ENCODE measurements at regions not wholly inside any gene's neighbourhood (a gene's known extent, or its start where the extent isn't known, plus 50 kb on each side); places are given as distances from the start of the nearest gene placed in this dataset.

GRCh38 chr2:5544205-5544786 lies 147.9 kb upstream of the SOX11 start:
- in situ Hi-C loops (cut with MboI; ENCODE audit: low sequenced_read_pairs) = no loop called here

DNA sequence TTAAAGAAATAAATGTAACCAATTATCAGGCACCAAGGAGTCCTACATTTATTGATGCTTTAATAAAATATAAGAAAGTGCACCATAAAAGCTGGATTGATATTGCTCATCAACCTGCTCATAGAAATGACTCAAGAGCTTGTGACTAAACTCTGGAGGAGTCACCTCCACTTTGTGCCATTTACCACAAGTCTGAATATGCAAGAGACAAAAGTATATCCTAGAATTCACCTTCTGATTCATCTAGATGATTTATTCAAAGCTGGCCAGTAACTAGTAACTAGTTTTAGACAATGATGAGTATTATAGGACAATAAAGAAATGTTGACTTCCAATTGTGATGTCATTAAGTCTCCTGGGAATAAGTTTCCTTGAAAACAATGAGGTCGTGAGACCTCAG lies 146.0 kb upstream of the SOX11 start:
- in situ Hi-C loops (cut with MboI; ENCODE audit: low sequenced_read_pairs) = no loop called here

DNA sequence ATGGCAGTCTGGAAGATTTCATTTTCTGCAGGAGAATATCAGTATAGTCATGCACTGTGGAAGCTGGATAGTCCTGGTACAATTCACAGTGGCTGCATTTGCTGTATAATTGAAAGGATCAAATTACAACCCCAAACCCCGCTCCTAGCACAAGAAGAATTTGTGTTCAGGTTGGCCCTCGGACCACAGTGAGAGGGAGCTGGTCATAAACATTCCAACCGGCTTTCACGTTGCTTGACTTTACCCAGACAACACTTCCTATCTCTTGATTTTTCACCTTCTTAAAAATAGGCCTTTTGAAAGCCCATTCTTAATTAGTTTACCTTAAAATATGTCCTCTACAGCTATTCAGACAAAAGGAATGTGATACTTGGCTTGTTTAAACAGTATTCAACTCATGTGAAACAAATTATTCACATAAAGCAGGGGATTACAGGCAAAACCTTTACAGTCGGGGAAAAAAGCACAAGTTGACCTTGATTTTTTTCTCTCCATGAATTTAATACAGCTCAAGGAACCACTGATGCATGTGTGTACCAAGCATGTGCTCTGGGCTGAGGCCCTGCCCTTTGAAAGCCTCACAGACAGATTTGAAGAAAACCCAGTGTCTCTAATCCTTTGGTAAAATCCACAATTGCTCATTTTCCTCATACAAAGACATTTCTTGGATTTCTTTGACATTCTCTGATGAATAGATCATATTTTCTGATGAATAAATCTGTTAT lies 143.0 kb upstream of the SOX11 start:
- in situ Hi-C loops (cut with MboI; ENCODE audit: low sequenced_read_pairs) = no loop called here

DNA sequence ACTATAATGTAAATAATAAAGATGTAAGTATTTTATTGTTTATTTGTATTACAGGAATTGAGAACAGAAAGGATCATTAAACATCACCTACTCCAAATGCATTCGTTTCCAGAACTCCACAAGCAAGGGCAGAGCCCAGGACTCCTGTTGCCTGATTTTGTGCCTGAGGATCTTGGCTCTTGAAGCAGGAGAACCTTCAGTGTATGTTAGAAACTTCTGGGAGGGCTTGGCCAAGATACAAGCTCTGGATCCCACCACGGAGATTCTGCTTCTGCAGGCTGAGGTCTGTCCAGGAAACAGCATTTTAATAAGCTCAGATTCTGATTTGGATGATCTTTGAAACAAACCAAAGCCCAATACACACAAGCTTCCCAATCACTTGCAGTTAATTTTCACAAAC lies 142.4 kb upstream of the SOX11 start:
- in situ Hi-C loops (cut with MboI; ENCODE audit: low sequenced_read_pairs) = no loop called here

- in situ Hi-C loops (cut with MboI; ENCODE audit: low sequenced_read_pairs) = no loop called here
Observed at GRCh38 chr2:5555636-5556035, 136.5 kb upstream of the SOX11 start.

- in situ Hi-C loops (cut with MboI; ENCODE audit: low sequenced_read_pairs) = no loop called here
Observed at GRCh38 chr2:5561006-5561405, 131.2 kb upstream of the SOX11 start.

- in situ Hi-C loops (cut with MboI; ENCODE audit: low sequenced_read_pairs) = no loop called here
Observed at GRCh38 chr2:5562426-5562825, 129.8 kb upstream of the SOX11 start.

DNA sequence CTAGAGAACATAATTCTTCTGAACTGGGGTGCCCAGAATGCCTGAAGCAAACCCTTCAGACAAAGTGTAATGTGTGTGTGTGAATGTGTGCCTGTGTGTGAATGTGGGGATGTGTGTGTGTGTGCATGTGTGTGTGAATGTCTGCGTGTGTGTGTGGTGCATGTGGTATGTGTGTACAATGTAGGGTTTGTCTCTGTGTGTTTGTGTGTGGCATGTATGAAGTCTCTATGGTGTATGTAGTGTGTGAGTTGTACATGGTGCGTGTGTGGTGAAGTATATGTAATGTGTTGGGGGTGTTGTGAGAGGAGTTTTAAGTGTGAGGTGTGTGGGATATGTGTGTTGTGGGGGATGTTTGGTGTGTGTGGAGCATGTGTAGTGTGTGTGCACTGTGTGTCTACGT lies 129.3 kb upstream of the SOX11 start:
- in situ Hi-C loops (cut with MboI; ENCODE audit: low sequenced_read_pairs) = no loop called here

DNA sequence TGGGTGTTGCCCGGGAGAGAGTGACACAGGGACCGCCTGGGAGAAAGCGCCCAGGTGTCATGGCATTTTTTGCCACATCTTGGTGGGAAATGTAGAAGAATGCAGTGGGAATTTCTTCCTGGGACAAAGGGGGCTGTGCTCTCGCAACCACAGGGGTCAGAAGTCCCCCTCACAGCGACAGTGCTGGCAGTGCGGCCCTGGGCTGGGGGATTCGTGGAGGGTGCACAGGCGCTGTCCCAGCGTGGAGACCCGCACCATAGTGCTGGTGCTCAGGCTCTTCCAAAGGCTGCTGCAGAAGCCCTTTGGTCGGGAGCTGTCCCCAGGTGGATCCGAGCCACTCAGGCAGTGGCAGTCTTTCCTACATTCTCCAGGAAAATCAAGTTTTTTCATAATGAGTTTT lies 128.8 kb upstream of the SOX11 start:
- in situ Hi-C loops (cut with MboI; ENCODE audit: low sequenced_read_pairs) = no loop called here

- in situ Hi-C loops (cut with MboI; ENCODE audit: low sequenced_read_pairs) = no loop called here
Observed at GRCh38 chr2:5569256-5569655, 122.9 kb upstream of the SOX11 start.

DNA sequence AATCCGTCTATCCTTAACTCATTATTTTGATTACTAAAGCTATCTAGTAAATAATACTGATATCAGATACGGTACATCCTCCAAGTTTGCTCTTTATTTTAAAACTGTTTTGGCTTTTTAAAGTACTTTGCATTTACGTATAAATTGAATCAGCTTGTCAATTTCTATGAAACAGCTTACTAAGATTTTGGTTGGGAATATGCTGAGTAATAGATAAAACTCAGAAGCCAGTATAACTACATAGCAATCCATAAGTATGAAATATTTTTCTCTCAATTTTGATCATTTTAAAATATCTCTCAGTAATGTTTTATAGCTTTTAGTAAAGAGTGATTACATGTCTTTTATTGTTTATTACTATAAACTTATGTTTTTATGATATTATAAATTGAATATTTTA lies 116.2 kb upstream of the SOX11 start:
- in situ Hi-C loops (cut with MboI; ENCODE audit: low sequenced_read_pairs) = no loop called here

- in situ Hi-C loops (cut with MboI; ENCODE audit: low sequenced_read_pairs) = no loop called here
Observed at GRCh38 chr2:5587766-5588165, 104.4 kb upstream of the SOX11 start.

DNA sequence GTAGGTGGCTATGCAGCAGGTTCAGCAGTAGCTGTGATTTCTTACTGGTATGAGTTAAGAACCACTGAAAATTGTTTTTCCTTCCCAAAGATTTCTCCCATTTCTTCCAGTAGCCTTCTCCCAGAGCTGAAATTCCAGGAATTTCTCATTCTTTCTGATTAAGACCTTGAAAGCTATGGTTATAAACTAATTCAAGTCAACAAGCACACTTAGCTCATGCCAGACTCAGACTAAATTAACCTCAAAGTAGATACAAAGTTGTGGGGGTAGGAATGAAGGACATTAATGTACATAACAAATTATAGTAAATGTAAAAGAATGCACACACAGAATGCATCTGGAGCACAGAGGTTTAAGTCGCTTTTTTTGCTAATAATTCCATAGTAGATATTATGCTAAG lies 103.6 kb upstream of the SOX11 start:
- in situ Hi-C loops (cut with MboI; ENCODE audit: low sequenced_read_pairs) = no loop called here

DNA sequence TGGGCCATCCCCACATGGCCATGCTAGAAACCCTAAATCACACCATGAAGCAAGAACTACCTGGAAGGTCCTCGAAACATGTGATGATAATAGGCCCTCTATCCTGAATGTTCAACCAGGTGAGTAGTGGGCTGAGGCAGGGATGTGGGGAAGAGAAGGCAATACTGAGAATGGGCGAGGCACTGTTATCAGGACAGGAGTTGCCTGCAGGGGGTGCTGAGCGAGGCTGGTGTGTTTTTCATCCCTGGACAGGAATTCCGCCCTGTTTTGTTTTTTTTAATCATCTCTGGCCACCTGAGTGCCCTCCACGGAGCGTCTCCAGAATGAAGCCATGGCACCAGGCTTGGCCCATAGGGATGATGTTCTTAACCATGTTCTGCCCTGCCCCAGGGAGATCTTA lies 103.0 kb upstream of the SOX11 start:
- in situ Hi-C loops (cut with MboI; ENCODE audit: low sequenced_read_pairs) = no loop called here

- in situ Hi-C loops (cut with MboI; ENCODE audit: low sequenced_read_pairs) = no loop called here
Observed at GRCh38 chr2:5590886-5591285, 101.3 kb upstream of the SOX11 start.

DNA sequence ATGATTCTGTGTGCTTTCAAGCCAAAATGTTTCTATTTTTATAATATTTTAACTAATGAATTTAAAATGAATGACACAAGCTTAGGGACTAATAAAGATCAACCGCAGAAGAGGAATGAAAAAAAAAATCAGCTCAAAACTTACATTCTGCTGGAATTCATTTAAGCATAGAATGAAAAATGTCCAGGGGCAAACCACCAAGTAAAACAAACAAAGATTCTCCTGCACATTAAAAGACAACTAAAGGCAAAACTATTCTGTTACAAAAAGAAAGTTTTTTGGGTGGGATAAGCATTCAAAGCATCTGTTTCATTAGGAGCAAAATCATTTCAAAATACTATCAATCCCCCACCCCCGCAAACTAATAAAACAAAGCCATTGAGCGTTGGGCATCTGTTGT lies 99.3 kb upstream of the SOX11 start:
- in situ Hi-C loops (cut with MboI; ENCODE audit: low sequenced_read_pairs) = no loop called here

DNA sequence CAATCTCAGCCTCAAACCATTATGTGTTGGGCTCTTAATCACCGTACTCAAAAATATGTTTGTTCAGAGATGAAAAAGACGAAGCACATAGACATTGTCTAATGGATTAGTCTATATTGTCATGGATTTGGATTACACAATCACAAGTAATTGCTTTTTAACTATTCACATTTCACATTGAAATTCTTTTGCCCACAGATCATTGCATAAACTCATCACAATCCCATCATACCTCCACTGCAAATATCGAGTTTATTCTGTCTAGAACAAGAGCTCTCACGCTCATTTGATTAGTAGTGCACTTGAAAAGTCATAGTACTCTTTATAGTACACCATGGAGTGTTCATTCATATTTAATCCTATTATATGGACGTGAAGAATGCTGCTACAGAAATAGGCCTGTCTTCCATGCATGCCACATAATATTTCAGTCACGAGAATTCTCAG lies 97.9 kb upstream of the SOX11 start:
- in situ Hi-C loops (cut with MboI; ENCODE audit: low sequenced_read_pairs) = no loop called here

DNA sequence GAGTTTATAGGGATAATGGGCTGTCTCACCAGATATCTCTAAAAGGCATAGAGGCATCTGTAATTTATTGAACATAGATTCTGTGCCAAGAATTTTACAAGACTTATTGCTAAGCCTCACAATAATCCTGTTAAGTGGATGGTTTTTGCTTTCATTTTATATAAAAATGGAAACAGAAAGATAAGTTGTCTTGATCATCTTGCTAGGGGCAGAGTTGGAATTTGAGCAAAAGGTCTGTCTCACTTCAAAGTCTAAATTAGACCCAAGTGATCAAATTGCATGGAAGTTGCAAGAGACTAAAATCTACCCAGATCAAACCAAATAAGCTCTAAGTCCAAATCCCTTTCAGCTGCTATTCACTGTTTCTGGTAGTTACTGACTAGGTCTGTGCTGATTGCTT lies 95.3 kb upstream of the SOX11 start:
- in situ Hi-C loops (cut with MboI; ENCODE audit: low sequenced_read_pairs) = no loop called here

DNA sequence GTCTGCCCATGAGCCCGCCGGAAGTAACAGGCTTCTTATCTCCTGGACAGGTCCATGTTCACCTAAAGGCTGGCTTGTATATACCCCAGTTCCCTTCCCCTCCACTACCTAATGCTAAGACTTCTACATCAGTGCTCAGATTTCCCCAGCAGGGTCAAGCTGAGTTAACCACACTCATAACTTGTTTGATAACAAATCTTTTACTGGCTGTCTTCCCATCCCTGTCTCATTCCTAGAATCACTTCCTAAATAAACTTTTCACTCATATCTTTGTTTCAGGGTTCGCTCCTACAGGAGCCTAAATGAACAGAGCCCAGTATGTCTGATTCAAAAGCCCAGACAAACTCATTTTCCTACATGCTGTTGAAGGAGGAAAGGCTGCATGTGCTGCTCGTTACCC lies 94.0 kb upstream of the SOX11 start:
- in situ Hi-C loops (cut with MboI; ENCODE audit: low sequenced_read_pairs) = no loop called here

DNA sequence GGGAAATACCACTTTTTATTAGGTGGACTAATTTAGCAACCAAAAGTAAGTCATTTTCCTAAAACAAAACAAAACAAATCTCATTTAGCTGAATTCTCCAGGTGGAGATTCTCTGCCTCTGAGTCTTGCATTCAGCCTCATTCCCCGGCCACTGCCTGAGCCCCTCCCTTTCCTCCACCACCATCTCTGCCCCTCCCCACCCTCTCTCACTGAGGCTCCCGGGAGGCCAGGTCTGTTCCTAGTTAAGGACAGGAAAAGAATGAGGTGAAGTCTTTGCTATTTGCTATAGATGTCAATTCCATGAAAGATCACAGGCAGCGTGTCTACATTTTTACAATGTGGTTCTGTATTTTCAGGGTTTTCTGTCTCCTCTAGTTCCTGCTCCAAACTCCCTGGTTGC lies 83.0 kb upstream of the SOX11 start:
- in situ Hi-C loops (cut with MboI; ENCODE audit: low sequenced_read_pairs) = no loop called here

DNA sequence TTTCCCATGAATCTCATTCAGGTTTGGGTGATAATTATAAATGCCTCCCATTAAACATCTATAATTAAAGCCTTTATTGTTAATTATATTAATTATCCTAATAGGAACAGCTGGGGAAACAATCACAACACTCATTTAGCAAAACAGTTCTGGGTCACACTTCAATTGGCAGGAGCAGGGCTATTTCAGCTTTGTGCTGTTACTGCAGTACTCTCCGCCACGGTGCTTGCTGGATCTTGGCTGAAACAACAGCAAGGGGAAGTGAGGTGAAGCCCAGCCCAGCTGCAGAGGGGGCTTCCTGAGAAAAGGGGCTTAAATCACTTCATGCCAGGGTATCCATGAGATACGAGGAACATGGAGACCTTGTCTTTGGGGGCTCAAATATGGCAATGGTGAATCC lies 79.5 kb upstream of the SOX11 start:
- in situ Hi-C loops (cut with MboI; ENCODE audit: low sequenced_read_pairs) = no loop called here

GRCh38 chr2:5616019-5616418 lies 76.2 kb upstream of the SOX11 start:
- in situ Hi-C loops (cut with MboI; ENCODE audit: low sequenced_read_pairs) = no loop called here

DNA sequence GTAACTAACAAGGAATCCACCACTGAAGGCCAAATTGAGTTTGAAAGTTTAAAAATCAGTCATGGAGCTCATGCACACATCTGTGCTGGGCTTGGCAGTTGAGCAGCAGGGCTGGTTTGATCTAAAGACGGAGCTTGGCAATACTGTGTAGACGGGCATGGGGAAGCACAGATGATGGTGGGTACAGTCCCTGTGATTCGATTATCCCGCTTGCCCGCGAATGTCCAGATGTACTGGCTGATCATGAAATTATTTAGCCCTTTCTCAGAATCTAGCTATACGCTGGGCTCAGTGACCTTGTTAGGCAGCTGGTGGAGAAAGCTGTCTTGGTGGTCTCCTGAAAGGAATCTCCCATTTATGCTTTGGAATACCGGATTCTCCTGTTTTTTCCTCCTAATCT lies 74.8 kb upstream of the SOX11 start:
- in situ Hi-C loops (cut with MboI; ENCODE audit: low sequenced_read_pairs) = no loop called here
